NCI-H774 (cell line): ENCODE measurements at regions not wholly inside any gene's neighbourhood (a gene's known extent, or its start where the extent isn't known, plus 50 kb on each side); places are given as distances from the start of the nearest gene placed in this dataset.

Experiments
- DNase-seq: peaks from one replicate; lab custom pipeline; 2025; lab: John Stamatoyannopoulos, UW

GRCh38 chr1:25035523-25036116 lies 105.5 kb upstream of the RUNX3 start:
- no peak for DNase-seq

GRCh38 chr1:25034736-25035522 lies 104.9 kb upstream of the RUNX3 start:
- DNase-seq = no peak

GRCh38 chr1:25033828-25034705 lies 104.0 kb upstream of the RUNX3 start:
- no peak for DNase-seq

GRCh38 chr1:25033030-25033827 lies 103.2 kb upstream of the RUNX3 start:
- DNase-seq = no peak

- DNase-seq = peak; percentile 61
Measured at GRCh38 chr1:25031966-25032667, 102.0 kb upstream of the RUNX3 start.

- DNase-seq = no peak
Measured at GRCh38 chr1:25031601-25031965, 101.5 kb upstream of the RUNX3 start.

- DNase-seq = no peak
Measured at GRCh38 chr1:25030674-25031589, 100.9 kb upstream of the RUNX3 start.

GRCh38 chr1:25030012-25030411 lies 99.9 kb upstream of the RUNX3 start:
- no peak for DNase-seq

- no peak for DNase-seq
Measured at GRCh38 chr1:25028907-25029599, 99.0 kb upstream of the RUNX3 start.

- no peak for DNase-seq
Measured at GRCh38 chr1:25028587-25028906, 98.5 kb upstream of the RUNX3 start.

- DNase-seq = no peak
Measured at GRCh38 chr1:25027822-25028586, 97.9 kb upstream of the RUNX3 start.

- DNase-seq = no peak
Measured at GRCh38 chr1:25026730-25027450, 96.8 kb upstream of the RUNX3 start.

GRCh38 chr1:25026304-25026703 lies 96.2 kb upstream of the RUNX3 start:
- no peak for DNase-seq

- DNase-seq = no peak
Measured at GRCh38 chr1:25024615-25025350, 94.7 kb upstream of the RUNX3 start.

GRCh38 chr1:25023826-25024225 lies 93.8 kb upstream of the RUNX3 start:
- no peak for DNase-seq

GRCh38 chr1:25023190-25023578 lies 93.1 kb upstream of the RUNX3 start:
- no peak for DNase-seq

- DNase-seq = no peak
Measured at GRCh38 chr1:25022361-25023189, 92.5 kb upstream of the RUNX3 start.
